HCT116 (cell line): ENCODE measurements at regions not wholly inside any gene's neighbourhood (a gene's known extent, or its start where the extent isn't known, plus 50 kb on each side); places are given as distances from the start of the nearest gene placed in this dataset.

Source experiments
- ATAC-seq: fragments of 200-7000 bp; cut with Tn5 transposase; 2 replicates; pipeline ENCODE4 v1.9.1; 2020; ENCODE audit warnings: mild to moderate bottlenecking, moderate library complexity
- BruUV-seq: library from RNA; stranded (reverse); fragments of 400-500 nt; replicated peaks from 2 replicates; lab custom pipeline; 2021; lab: Mats Ljungman, UMichigan
- CTCF ChIA-PET: fragments of 300-600 bp; sonication (Branson Sonifier 250); formaldehyde crosslinking; loops from one replicate; lab custom pipeline; 2021; ENCODE audit warnings: antibody characterized with exemption; lab: Charles Lee
- POLR2A ChIA-PET: fragments of 300-600, 350-600 bp; sonication (Branson Sonifier 250); formaldehyde crosslinking; loops from one replicate; lab custom pipeline; 2021; ENCODE audit warnings: antibody characterized with exemption; lab: Charles Lee
- RAD21 ChIA-PET, 2 experiments: fragments of 300-600 bp; sonication (Branson Sonifier 250); formaldehyde crosslinking; loops; one replicate each; lab custom pipeline; 2023; ENCODE audit warnings: low total read pairs in 2 of 2; ENCODE audit not compliant: uncharacterized antibody in 2 of 2, unreplicated experiment in 2 of 2, low non-redundant PET in 1 of 2; lab: Charles Lee
- DNase-seq: peaks from one replicate; pipeline ENCODE4 v3.0.0-alpha.2; 2010; ENCODE audit warnings: low read depth, low spot score
- H2AFZ ChIP-seq: fragments of 200-600 bp; shearing (Covaris generic), sonication (generic); 2 replicates; pipeline ENCODE4 v1.6.1; 2017; ENCODE audit warnings: low read depth, mixed run types, mixed read lengths, antibody characterized with exemption, low read length; ENCODE audit not compliant: poor library complexity, severe bottlenecking
- H3K27ac ChIP-seq: 2 replicates; pipeline ENCODE4 v1.5.1; 2012; ENCODE audit warnings: low read depth, low read length
- H3K27me3 ChIP-seq: fragments of 200-600 bp; sonication (generic); 2 replicates; pipeline ENCODE4 v1.6.1; 2016; ENCODE audit warnings: mixed run types, low read length, mixed read lengths; ENCODE audit not compliant: insufficient read depth
- H3K36me3 ChIP-seq, 2 experiments: fragments of 200-500 bp in 1 of 2; fragments of 200-600 bp in 1 of 2; sonication (Bioruptor generic) in 1 of 2; sonication (generic) in 1 of 2; 2 replicates each; pipeline versions ENCODE4 v1.5.1 to v1.6.1; 2014 to 2016; ENCODE audit warnings: low read length in 2 of 2, inconsistent platforms in 1 of 2, mixed read lengths in 1 of 2, mixed run types in 1 of 2; ENCODE audit not compliant: insufficient read depth in 2 of 2, control insufficient read depth in 1 of 2
- H3K4me1 ChIP-seq, 2 experiments: fragments of 200-600 bp in 1 of 2; sonication (generic) in 1 of 2; 2 replicates each; pipeline versions ENCODE4 v1.5.1 to v1.6.1; 2012 to 2017; ENCODE audit warnings: low read length in 2 of 2, inconsistent platforms in 1 of 2, mild to moderate bottlenecking in 1 of 2, mixed read lengths in 1 of 2, mixed run types in 1 of 2, moderate library complexity in 1 of 2; ENCODE audit not compliant: insufficient read depth in 2 of 2, control insufficient read depth in 1 of 2
- H3K4me2 ChIP-seq: fragments of 200-600 bp; sonication (generic); 2 replicates; pipeline ENCODE4 v1.6.1; 2017; ENCODE audit warnings: mixed run types, low read length, mixed read lengths
- H3K4me3 ChIP-seq, 2 experiments: fragments of 200-600 bp in 1 of 2; sonication (generic) in 1 of 2; replicated peaks in 1 of 2; 2 replicates each; pipeline ENCODE4 v1.5.1; 2011 to 2016; ENCODE audit warnings: low read length in 2 of 2, control low read depth in 1 of 2, low read depth in 1 of 2, mild to moderate bottlenecking in 1 of 2, mixed read lengths in 1 of 2, mixed run types in 1 of 2
- H3K79me2 ChIP-seq: fragments of 200-600 bp; sonication (generic); 2 replicates; pipeline ENCODE4 v1.6.1; 2017; ENCODE audit warnings: mild to moderate bottlenecking, mixed run types, low read length, moderate library complexity, mixed read lengths; ENCODE audit not compliant: insufficient read depth
- H3K9ac ChIP-seq: fragments of 200-600 bp; sonication (generic); 2 replicates; pipeline ENCODE4 v1.6.1; 2016; ENCODE audit warnings: low read length, mixed read lengths
- H3K9me2 ChIP-seq: fragments of 200-600 bp; sonication (generic), shearing (Covaris generic); 2 replicates; pipeline ENCODE4 v1.6.1; 2017; ENCODE audit warnings: mixed run types, mild to moderate bottlenecking, moderate library complexity; ENCODE audit not compliant: insufficient read depth
- H3K9me3 ChIP-seq, 2 experiments: fragments of 200-500 bp in 1 of 2; fragments of 200-600 bp in 1 of 2; sonication (Bioruptor generic) in 1 of 2; sonication (generic) in 1 of 2; 2 replicates each; pipeline ENCODE4 v1.6.1; 2014 to 2017; ENCODE audit warnings: low read length in 2 of 2, mixed read lengths in 2 of 2, inconsistent platforms in 1 of 2, low read depth in 1 of 2, mild to moderate bottlenecking in 1 of 2, mixed run types in 1 of 2, moderate library complexity in 1 of 2; ENCODE audit not compliant: control insufficient read depth in 1 of 2, insufficient read depth in 1 of 2
- H4K20me1 ChIP-seq: fragments of 200-600 bp; sonication (generic), shearing (Covaris generic); 2 replicates; pipeline ENCODE4 v1.6.1; 2017; ENCODE audit warnings: mixed run types, mild to moderate bottlenecking, moderate library complexity; ENCODE audit not compliant: insufficient read depth
- CEBPB ChIP-seq: IDR thresholded peaks from 2 replicates; pipeline ENCODE4 v1.6.1; 2012; ENCODE audit warnings: low read depth
- EZH2 ChIP-seq: fragments of 200-600 bp; sonication (generic); IDR thresholded peaks from 2 replicates; pipeline ENCODE4 v1.6.1; 2017; ENCODE audit warnings: antibody characterized with exemption, mixed run types
- FOSL1 ChIP-seq: IDR thresholded peaks from 2 replicates; pipeline ENCODE4 v1.6.1; 2012; ENCODE audit warnings: low read depth
- JUND ChIP-seq: IDR thresholded peaks from 2 replicates; pipeline ENCODE4 v1.6.1; 2012
- RAD21 ChIP-seq: IDR thresholded peaks from 2 replicates; pipeline ENCODE4 v1.6.1; 2012; ENCODE audit warnings: low read depth, mild to moderate bottlenecking
- SRF ChIP-seq: IDR thresholded peaks from 2 replicates; pipeline ENCODE4 v1.6.1; 2012; ENCODE audit warnings: low read depth
- YY1 ChIP-seq: IDR thresholded peaks from 2 replicates; pipeline ENCODE4 v1.6.1; 2011; ENCODE audit warnings: low read length, low read depth, moderate library complexity, mild to moderate bottlenecking; ENCODE audit not compliant: insufficient replicate concordance; ENCODE audit errors: extremely low read depth
- ZFX ChIP-seq: fragments of 450-650 bp; IDR thresholded peaks from 2 replicates; pipeline ENCODE4 v1.6.1; 2017
- intact Hi-C: fragments of 100-400 bp; cut with micrococcal nuclease; formaldehyde crosslinking; loops from 2 replicates; pipeline ENCODE4 v1.10.0; 2022
- TF ChIP-seq, protein P1 (sequence below): IDR thresholded peaks from 2 replicates; pipeline ENCODE4 v1.6.1; 2011; ENCODE audit warnings: mild to moderate bottlenecking, low read length, moderate library complexity; ENCODE audit not compliant: insufficient replicate concordance; ENCODE audit errors: extremely low read depth
- TF ChIP-seq, protein P2 (sequence below): IDR thresholded peaks from 2 replicates; pipeline ENCODE4 v1.6.1; 2012

DNA sequence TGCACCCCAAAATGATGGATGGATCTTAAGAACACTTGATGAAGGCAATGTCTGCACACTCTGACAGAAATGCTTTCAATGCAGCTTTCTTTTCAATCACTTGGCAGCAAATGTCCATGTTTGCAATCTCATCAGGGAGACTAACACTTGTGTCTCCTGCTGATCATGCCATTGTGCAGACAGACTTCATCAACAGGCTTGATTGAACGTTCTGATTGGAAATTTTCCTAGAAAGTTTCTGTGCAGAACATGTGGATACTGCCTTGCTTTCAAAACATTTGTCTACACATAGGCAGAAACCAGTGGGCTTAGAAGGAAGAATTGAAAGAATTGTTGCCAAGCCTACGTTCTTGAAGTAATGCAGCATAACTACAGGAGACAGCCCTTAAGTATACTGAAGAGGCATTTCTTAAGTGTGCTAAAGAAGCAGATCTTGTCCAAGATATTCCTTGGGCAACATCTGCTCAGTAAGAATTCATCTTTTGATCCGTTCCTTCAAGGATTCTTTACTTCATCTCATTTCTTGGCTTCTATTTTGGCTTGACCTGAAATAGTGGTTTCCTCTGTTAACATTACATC is 120.4 kb upstream of the PLCB4 start:
- Histone ChIP-seq H3K27me3 (peaks cover 19% of the 10 kb centered on the region; the same call in 1 of the 2 replicates), H3K9ac (no peak overlapping the region), H3K36me3 (no peaks in the 10 kb centered on the region), H4K20me1 (no peaks in the 10 kb centered on the region), H3K79me2 (no peaks in the 10 kb centered on the region), H3K4me2 (no peak overlapping the region)
- no peak for ATAC-seq
- ChIA-PET RAD21 (no interaction called here), POLR2A (no interaction called here)
- DNase-seq, result no peak
- intact Hi-C loops, result no loop called here
- TF ChIP-seq CEBPB, result no peak
- TF ChIP-seq, all 23 proteins: peak for 0
- CTCF ChIA-PET, result no interaction called here
- no TSS peak for BruUV-seq
- Histone ChIP-seq H3K4me1 (no peaks in the 10 kb centered on the region), H2AFZ (no peak overlapping the region), H3K4me3 (no peak overlapping the region), H3K9me3 (no peaks in the 10 kb centered on the region), H3K9me2 (no peaks in the 10 kb centered on the region), H3K27ac (no peak overlapping the region)

DNA sequence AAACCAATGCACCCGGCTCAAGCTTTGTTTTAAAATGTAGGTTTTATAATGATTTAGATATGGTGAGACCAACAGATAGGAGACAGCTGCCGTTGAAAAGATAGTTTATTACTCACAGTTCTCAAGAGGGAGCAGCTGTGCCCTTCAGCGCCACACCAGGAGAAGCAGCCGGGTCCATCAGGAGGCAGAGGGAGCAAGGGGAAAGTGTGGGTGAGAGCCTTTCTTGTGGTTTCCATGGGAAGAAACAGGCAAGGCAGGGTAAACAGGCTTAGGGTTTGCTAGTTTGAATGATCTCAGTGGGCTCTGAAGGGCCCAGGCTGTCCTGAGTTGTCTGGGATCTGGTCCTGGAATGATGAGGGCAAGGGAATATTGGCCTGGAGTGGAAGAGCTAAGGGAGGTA is 117.7 kb upstream of the PLCB4 start:
- Histone ChIP-seq H3K27me3 (peaks cover 19% of the 10 kb centered on the region; the same call in 1 of the 2 replicates), H3K36me3 (no peaks in the 10 kb centered on the region), H3K4me2 (no peak overlapping the region), H3K9me2 (no peaks in the 10 kb centered on the region), H4K20me1 (no peaks in the 10 kb centered on the region), H2AFZ (no peak overlapping the region), H3K9me3 (no peaks in the 10 kb centered on the region), H3K79me2 (no peaks in the 10 kb centered on the region), H3K27ac (no peak overlapping the region), H3K4me1 (no peaks in the 10 kb centered on the region), H3K9ac (no peak overlapping the region), H3K4me3 (no peak overlapping the region)
- RAD21 ChIA-PET, result no interaction called here
- no TSS peak for BruUV-seq
- ATAC-seq (no peak), DNase-seq (no peak)
- POLR2A ChIA-PET, result no interaction called here
- TF ChIP-seq ZFX (no peak), YY1 (no peak), RAD21 (no peak), FOSL1 (no peak), JUND (no peak), EZH2 (no peak), SRF (no peak)
- TF ChIP-seq, protein P1, sequence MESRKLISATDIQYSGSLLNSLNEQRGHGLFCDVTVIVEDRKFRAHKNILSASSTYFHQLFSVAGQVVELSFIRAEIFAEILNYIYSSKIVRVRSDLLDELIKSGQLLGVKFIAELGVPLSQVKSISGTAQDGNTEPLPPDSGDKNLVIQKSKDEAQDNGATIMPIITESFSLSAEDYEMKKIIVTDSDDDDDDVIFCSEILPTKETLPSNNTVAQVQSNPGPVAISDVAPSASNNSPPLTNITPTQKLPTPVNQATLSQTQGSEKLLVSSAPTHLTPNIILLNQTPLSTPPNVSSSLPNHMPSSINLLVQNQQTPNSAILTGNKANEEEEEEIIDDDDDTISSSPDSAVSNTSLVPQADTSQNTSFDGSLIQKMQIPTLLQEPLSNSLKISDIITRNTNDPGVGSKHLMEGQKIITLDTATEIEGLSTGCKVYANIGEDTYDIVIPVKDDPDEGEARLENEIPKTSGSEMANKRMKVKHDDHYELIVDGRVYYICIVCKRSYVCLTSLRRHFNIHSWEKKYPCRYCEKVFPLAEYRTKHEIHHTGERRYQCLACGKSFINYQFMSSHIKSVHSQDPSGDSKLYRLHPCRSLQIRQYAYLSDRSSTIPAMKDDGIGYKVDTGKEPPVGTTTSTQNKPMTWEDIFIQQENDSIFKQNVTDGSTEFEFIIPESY, result no peak
- TF ChIP-seq, protein P2, sequence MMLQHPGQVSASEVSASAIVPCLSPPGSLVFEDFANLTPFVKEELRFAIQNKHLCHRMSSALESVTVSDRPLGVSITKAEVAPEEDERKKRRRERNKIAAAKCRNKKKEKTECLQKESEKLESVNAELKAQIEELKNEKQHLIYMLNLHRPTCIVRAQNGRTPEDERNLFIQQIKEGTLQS, result no peak
- intact Hi-C loops, result no loop called here
- CTCF ChIA-PET, result no interaction called here
